ENCODE measurements at regions not wholly inside any gene's neighbourhood (a gene's known extent, or its start where the extent isn't known, plus 50 kb on each side); places are given as distances from the start of the nearest gene placed in this dataset.
"Not testable (repeated sequence)": the region's sequence is repeated elsewhere in the genome, so short reads cannot be mapped to it uniquely, and the experiment has no call there.

DNA sequence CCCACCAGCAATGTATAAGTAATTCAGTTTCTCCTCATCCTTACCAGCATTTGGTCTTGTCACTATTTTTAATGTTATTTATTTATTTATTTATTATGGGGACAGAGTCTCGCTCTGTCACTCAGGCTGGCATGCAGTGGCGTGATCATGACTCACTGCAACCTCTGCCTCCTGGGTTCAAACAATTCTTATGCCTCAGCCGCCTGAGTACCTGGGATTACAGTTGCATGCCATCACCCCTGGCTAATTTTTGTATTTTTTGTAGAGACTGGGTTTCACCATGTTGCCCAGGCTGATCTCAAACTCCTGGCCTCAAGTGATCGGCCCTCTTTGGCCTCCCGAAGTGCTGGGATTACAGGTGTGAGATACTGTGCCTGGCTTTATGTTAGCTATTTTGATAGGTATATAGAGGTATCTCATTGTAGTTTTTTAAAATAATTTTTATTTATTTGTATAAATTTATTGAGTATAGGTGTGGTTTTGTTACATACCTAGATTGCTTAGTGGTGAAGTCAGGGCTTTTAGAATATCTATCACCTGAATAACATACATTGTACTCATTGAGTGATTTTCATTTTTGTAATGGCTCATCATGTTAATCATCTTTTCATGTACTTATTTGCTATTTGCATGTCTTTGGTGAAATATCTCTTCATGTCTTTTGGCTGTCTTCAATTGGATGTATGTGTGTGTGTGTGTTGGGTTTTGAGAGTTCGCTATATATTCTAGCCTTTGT lies 53.3 kb downstream of the TANC2 start:
- DNase-seq (ENCODE audit: low read depth in 4 of 4, low spot score in 3 of 4) = no peak

DNA sequence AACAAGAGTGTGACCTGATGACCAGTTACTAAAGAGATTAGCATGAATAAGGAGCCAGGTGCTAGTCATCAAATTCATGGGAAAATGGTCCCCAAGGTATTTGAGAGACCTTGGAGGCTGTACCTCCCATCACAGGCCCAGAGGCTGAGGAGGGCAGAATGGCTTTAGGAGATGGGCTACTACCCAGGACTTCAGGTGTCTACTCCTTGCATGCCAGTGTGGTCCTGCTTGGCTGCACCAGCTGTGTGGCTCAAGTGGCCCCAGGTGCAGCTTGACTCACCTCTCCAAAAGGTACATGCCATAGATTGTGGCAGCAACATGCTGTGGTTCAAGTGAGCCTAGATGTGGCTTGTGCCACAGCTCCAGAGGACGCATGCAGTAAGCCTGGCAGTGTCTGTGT lies 56.5 kb downstream of the TANC2 start:
- DNase-seq (ENCODE audit: low read depth in 4 of 4, low spot score in 3 of 4) = no peak

DNA sequence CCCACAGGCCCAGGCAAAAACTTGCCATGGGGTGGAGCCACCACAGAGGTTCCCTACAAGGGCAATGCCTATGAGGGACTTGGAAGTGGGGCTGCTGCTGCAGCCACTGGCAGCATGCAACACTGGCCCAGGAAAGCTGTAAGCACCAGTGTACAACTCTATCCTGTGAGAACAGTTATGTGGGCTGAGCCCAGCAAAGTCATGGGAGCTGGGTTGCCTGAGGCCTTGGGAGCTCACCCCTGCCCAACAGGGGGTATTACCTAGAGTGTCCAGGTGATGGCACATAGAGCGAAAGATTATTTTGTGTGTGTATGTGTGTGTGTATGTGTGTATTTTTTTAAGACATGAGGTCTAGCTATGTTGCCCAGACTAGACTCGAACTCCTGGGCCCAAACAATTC lies 57.0 kb downstream of the TANC2 start:
- no peak for DNase-seq (ENCODE audit: low read depth in 4 of 4, low spot score in 3 of 4)

DNA sequence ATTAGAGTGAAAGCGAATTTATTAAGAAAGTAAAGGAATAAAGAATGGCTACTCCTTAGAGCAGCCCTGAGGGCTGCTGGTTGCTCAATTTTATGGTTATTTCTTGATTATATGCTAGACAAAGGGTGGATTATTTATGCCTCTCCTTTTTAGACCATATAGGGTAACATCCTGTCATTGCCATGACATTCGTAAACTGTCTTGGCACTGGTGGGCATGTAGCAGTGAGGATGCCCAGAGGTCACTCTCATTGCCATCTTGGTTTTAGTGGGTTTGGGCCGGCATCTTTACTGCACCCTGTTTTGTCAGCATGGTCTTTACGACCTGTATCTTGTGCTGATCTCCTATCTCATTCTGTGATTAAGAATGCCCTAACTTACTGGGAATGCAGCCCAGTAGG lies 58.2 kb downstream of the TANC2 start:
- DNase-seq (ENCODE audit: low read depth in 4 of 4, low spot score in 3 of 4) = no peak

DNA sequence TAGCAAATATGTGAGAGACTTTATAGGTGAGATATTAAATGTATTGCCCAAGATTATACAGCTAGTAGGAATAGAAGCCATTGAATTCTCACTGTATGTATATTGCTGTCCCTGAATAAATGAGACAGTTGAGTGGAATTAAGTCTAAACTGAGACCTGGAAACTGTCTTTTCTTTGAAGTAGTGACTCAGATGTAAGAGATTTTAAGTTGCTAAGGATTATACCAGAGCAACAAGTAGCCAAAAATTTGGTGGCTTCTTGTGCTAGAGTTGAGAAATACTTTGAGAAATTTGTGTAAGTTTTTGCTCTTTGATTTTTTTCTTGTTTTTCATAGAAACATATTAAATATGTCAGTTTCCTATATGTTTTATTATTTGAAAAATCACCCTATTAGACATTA lies 58.7 kb downstream of the TANC2 start:
- no peak for DNase-seq (ENCODE audit: low read depth in 4 of 4, low spot score in 3 of 4)

DNA sequence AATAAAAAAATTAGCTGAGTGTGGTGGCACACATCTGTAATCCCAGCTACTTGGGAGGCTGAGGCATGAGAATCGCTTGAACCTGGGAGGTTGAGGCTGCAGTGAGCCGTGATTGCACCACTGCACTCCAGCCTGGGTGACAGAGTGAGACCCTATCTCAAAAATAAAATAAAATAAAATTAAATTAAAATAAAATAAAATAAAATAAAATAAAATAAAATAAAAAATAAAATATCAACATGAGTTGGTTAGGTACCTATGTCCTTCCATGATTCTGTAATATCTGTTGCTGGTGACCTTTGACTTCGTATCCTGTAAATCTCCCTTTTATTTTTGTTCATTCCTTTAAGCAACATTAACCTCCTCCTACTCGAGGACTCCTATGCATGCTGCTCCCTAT lies 59.6 kb downstream of the TANC2 start:
- DNase-seq (ENCODE audit: low read depth in 4 of 4, low spot score in 3 of 4) = not testable (repeated sequence)

DNA sequence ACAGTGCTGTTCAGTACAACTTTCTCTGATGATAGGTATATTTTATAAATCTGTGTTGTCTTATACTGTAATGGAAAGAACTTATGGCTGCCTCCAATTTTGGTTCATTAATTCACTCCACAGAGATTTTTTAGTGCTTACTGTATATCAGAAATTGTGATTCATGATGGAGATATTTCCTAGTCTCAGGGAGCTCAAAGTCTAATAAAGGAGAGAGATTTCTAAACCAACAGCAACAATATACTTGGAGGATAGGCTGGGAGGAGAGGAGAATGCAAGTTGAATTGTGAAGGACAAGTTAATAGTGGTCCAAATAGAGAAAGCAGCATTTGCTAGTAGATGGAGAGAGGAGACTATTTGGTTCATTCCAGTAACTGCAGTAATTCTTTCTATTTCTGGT lies 63.5 kb downstream of the TANC2 start:
- DNase-seq (ENCODE audit: low read depth in 4 of 4, low spot score in 3 of 4) = no peak

DNA sequence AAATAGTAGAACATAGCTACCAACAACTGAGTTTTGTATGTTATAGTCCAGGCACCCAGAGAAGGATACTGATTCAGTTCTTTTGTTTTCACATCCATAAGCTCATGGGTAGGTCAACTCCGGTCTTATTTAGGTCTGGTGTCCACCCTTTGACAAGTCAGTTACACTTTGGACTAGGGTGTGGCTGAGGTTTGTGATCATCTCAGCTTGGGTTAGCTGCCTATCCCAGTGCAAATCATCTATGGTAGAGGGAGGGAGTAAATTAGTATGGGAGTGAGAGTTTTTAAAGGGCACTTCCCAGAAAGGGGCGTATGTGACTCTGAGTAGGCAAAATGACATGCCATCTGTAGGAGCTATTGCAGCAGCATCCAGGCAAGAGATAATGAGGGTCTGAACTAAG lies 66.1 kb downstream of the TANC2 start:
- DNase-seq (ENCODE audit: low read depth in 4 of 4, low spot score in 3 of 4) = no peak

DNA sequence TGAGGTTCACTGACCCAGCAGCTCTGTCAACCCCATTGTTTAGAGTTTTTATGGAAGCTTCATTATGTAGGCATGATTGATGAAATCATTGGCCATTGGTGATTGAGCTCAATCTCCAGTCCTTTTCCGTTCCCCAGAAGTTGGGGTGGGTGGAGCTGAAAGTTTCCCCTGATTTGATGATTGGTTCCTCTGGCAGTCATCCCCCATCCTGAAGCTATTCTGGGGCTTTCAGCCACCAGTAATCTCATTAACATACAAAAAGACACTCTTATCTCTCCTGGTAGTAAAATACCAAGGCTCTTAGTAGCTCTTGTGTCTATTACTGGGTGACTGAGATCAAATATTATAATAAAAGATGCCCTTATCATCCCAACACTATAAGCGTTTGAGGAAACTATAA lies 67.1 kb downstream of the TANC2 start:
- no peak for DNase-seq (ENCODE audit: low read depth in 4 of 4, low spot score in 3 of 4)

DNA sequence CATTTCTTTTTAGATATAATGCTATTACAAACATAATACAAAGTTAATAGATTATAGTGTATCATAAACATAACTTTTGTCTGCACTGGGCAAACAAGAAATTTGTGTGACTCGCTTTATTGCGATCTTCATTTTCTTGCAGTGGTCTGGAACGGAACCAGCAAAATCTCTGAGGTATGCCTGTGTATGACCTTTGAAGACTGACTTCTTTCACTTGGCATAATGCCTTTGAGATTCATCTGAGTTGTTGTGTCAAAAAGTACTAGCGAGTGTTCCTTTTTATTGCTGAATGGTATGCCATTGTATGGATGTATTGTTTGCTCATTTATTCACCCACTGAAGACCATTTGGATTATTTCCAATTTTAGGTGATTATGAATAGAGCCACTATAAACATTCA lies 69.2 kb downstream of the TANC2 start:
- no peak for DNase-seq (ENCODE audit: low read depth in 4 of 4, low spot score in 3 of 4)

DNA sequence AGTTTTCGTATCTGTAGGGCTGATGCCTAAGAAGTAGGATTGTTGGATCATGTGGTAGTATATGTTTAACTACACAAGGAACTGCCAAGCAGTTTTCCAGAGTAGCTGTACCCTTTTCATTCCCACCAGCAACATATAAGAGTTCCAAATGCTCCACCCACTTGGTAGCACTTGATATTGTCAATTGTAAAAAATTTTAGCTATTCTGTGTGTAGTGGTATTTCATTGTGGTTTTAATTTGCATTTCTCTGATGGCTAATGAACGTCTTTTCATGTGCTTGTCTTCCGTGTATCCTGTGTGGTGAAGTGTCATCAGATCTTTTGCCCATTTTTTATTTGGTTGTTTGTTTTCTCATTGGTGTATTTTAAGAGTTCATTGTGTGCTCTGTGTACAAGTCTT lies 69.7 kb downstream of the TANC2 start:
- DNase-seq (ENCODE audit: low read depth in 4 of 4, low spot score in 3 of 4) = no peak

DNA sequence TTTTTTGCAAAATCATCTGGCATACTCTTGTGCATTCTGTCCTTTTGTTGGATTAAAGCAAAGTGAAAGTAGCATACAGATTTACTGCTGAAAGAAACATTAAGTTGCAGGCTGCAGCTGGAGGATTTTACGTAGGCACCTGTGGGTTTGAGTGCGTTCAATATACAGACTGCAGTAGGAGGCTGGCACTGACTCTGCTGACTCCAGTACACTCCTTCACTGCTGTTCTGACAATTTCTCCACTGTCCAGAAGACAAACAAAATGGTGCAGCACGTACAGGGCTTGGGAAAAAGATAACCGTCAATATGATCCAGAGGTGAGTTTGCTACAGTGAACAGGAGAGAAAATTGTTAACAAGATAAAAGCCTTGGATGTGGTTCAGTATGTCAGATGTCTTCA lies 73.3 kb downstream of the TANC2 start:
- no peak for DNase-seq (ENCODE audit: low read depth in 4 of 4, low spot score in 3 of 4)

DNA sequence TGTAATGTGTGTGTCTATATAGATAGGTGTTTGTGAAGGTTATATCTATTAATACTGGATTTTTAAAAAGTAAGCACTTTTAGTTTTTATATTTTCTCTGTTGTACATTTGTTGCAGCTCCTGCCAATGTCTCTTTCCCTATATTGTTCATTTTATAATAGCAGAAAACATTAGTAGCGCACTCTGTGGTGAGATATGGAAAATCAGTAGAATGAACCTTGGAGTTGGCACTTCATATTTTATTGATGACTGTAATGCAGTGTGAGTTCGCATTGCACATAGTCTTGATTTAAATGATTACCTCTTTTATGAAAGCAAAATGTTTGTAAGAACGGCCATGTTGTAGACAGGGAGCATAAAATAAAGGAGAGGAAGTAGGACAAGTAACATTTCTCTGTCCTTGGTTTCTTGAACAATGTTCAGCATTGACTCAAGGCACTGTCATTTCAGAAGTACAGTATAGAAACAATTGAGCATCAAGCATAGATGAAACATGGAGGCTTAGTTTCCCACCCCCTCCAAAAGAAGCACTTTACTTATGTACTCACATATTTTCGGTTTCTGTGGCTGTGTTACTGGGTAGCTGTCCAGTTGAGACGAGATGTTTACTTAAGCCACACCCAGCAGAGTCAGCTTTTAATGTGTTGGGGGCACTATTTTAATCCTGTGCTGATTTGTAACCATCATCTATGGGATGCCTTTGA lies 74.0 kb downstream of the TANC2 start:
- no peak for DNase-seq (ENCODE audit: low read depth in 4 of 4, low spot score in 3 of 4)

DNA sequence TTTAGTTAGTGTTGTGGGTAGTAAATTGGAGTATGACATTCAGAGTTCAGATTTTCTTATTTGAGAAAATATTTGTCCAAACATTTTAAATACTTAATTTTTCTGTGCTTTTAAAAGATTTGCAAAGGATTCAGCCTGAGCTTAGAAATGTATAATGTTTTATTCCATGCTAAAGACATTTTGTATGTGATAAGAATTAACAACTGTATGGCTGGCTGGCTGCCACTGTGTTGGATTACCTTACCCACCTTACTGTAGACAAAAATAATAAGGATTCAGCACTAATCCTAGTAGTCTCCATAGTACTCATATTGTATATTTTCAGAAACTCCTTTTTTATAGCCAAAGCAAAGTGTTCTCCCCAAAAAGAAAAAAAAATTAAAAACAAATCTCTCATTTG lies 74.8 kb downstream of the TANC2 start:
- no peak for DNase-seq (ENCODE audit: low read depth in 4 of 4, low spot score in 3 of 4)

DNA sequence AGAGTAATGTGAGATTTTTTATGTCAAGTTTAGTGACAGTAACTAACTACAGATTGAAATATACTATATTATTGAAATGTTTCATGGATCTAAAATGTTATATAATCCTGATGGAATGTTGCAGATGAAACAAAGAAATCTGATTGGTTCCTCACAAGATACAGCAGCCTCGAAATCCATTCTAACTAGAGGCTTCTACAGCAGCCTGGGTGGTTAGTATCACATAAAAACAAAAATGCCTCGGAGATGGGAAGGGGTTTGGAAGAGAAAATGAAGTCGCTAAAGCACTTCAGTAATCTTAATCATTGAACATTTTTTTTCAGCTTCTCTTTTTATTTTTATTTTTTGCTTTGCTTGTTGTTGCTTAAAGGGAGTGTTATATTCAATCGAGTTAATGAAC lies 75.2 kb downstream of the TANC2 start:
- no peak for DNase-seq (ENCODE audit: low read depth in 4 of 4, low spot score in 3 of 4)

DNA sequence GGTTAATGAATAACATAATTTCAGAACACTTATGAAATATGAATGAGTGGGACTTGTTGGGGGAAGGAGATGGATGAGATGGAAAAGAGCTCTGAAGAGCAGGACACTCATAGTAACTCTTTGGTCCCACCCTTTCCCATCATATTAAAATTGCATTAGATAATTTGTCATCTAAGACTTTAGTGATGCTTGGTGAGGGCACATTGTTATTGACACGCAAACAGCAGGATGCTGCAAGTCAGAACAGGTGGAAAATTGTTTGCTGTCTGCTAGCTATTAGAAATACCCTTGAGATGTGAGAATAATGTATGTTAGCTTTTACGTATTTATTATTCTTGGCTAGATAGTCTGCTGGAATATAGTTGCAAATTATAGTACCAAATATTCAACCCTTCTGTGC lies 75.7 kb downstream of the TANC2 start:
- DNase-seq (ENCODE audit: low read depth in 4 of 4, low spot score in 3 of 4) = no peak

DNA sequence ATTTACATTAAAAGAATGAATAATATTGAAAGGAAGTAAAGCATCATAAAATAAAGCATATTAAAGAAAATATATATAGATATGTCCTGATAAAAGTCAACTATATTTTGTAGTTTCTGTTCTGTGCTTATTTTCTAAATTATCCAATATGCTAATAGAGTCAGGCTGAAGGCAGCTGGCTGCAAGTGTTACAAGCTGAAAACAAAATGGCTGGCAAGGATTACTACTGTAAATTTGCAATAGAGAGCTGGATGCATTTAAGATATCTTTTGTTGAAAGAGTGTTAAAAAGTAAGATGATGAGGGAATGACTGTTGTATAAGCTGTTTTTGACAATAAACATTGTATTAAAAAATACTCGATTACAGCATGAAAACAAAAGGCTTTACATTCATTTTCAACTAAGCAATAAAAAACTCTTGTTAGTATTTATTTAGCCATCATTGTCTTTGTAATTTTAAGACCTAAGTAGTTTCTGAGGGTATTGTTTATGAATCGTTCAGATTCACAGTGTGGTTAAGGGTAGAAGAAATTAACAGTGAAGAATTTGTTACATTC lies 76.3 kb downstream of the TANC2 start:
- DNase-seq (ENCODE audit: low read depth in 4 of 4, low spot score in 3 of 4) = no peak

DNA sequence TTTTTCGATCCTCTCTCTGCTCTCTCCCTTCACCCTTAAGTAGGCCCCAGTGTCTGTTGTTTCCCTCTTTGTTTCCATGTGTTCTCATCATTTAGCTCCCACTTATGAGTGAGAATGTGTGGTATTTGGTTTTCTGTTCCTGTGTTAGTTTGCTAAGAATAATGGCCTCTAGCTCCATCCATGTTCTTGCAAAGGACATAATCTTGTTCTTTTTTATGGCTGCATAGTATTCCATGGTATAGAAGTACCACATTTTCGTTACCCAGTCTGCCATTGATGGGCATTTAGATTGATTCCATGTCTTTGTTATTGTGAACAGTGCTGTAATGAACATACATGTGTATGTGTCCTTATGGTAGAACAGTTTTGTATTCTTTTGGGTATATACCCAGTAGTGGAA lies 91.5 kb downstream of the TANC2 start:
- DNase-seq (ENCODE audit: low read depth in 4 of 4, low spot score in 3 of 4) = not testable (repeated sequence)

DNA sequence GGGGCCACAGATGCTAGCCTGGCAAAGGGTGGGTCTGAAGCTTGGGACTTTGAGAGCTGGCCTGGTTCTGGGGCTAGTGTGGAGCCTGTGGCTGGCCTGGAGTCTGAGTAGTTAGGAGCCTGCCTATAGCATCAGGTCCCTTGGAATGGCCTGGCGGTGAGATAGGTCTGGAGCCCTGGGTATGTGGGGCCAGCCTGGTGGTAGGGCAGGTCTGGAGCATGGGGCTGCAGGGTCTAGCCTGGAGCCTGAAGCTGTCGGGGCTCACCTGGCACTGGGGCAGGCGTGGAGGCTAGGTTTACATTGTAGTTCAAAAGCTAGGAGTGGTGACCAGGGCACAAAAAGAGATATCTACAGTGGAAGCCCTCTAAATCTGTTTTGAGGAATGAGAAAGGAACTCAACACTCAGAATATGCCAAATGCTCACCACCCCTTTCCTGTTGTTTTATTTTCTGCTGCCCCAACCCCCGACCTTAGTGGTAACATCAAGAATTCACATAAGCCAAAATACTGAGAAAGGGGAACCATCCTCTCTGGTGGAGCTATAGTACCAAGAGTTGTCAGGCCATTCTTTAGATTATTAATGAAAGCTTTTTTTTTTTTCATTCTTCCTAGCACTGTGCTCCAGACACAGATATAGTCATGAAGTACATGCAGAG lies 100.3 kb downstream of the TANC2 start:
- DNase-seq (ENCODE audit: low read depth in 4 of 4, low spot score in 3 of 4) = no peak

DNA sequence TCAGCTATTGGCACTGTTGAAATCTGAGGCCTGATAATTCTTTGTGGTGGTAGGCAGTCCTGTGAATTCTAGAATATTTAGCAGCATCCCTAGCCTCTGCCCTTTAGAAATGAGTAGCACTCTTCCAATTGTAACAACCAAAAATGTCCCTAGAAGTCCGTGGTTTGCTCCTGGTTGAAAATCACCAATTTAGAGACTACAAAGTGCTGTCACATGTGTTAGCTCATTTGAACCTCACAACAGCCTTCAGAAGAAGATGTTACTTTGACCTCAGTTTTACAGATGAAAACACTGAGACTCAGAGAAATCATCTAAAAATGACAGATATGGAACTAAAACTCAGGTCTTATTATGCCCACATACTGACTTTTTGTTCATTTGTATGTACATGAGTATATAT lies 103.2 kb downstream of the TANC2 start:
- no peak for DNase-seq (ENCODE audit: low read depth in 4 of 4, low spot score in 3 of 4)

DNA sequence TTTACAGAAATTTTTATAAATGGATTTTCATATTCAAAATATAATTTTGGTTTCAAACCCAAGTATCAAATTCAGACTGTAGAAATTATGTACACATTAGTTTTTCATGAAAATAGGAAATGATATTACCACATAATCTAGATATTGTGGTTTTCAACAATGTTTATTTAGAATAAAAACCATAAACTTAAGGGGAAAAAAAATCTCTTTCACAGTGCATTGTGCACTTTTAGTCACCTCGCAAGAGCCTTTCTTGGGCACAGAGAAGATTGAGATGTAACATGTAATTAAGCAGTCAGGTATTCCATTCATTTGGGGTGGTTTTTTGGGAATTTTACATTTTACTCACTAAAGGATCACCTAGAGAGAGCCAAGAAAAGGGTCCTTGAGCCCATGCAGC lies 104.0 kb downstream of the TANC2 start:
- DNase-seq (ENCODE audit: low read depth in 4 of 4, low spot score in 3 of 4) = no peak

DNA sequence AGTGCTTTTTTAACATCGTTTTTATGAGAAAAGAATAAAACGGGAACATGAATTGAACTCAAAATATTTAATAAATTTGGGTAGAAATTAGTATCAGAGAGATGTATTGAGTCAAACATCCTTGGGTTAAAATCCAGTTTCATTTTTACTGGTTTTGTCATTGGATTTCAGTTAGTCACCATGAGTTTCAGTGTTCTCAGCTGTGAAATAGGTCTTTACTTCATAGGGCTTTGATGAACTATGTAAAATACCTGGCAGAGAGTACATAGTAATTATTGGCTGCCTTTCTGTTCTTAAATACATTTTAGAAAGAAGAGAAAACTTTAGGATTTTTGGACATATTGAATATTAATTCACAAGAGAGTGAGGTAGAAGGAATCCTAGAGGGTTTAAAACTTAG lies 105.8 kb downstream of the TANC2 start:
- no peak for DNase-seq (ENCODE audit: low read depth in 4 of 4, low spot score in 3 of 4)
